Glutamatergic neuron (in vitro differentiated cells): ENCODE measurements at regions not wholly inside any gene's neighbourhood (a gene's known extent, or its start where the extent isn't known, plus 50 kb on each side); places are given as distances from the start of the nearest gene placed in this dataset.

ENCODE experiments used
- DNase-seq: peaks from one replicate; pipeline ENCODE4 v3.0.0; 2022
- H3K27ac Mint-ChIP-seq: one replicate; pipeline ENCODE4 v1.8.0; 2020; ENCODE audit warnings: mild to moderate bottlenecking, mixed read lengths, inconsistent platforms; ENCODE audit not compliant: unreplicated experiment
- H3K27me3 Mint-ChIP-seq: one replicate; pipeline ENCODE4 v1.8.0; 2020; ENCODE audit warnings: mild to moderate bottlenecking, moderate library complexity, mixed read lengths, inconsistent platforms; ENCODE audit not compliant: unreplicated experiment
- H3K36me3 Mint-ChIP-seq: one replicate; pipeline ENCODE4 v1.8.0; 2020; ENCODE audit warnings: mild to moderate bottlenecking, mixed read lengths, inconsistent platforms; ENCODE audit not compliant: unreplicated experiment
- H3K4me1 Mint-ChIP-seq: one replicate; pipeline ENCODE4 v1.8.0; 2020; ENCODE audit warnings: mild to moderate bottlenecking, low read depth, mixed read lengths, inconsistent platforms; ENCODE audit not compliant: unreplicated experiment
- H3K4me3 Mint-ChIP-seq: one replicate; pipeline ENCODE4 v1.8.0; 2020; ENCODE audit warnings: mild to moderate bottlenecking, mixed read lengths, inconsistent platforms; ENCODE audit not compliant: unreplicated experiment
- H3K9me3 Mint-ChIP-seq: one replicate; pipeline ENCODE4 v1.8.0; 2020; ENCODE audit warnings: mild to moderate bottlenecking, moderate library complexity, mixed read lengths, inconsistent platforms; ENCODE audit not compliant: unreplicated experiment
- TF ChIP-seq, protein P1 (sequence below): fragments of 200-600 bp; sonication (generic); IDR thresholded peaks from one replicate; pipeline ENCODE4 v1.5.0; 2021; ENCODE audit not compliant: partially characterized antibody, unreplicated experiment

DNA sequence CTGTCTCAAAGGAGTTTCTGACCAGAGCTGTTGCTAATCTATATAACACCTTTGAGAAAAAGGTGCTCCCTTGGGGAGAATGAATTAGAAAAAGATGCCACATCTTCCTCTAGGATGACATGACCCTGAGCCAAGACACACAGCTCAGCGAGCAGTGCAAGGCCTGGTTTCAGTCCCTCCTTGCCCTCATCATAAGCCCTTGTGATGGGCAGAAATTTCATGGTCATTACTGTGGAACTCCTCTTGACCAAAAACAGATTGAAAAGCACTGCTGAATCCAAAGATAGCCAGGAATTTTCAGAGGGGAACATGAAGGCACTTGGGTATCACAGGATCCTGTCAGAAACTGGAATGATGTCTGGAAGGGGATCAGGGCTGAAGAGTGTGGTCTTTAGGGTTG is 74.1 kb upstream of the IRX6 start:
- Mint-ChIP-seq H3K4me3 (no peak overlapping the region), H3K27me3 (no peaks in the 10 kb centered on the region), H3K4me1 (no peaks in the 10 kb centered on the region), H3K9me3 (no peaks in the 10 kb centered on the region), H3K27ac (no peak overlapping the region), H3K36me3 (no peaks in the 10 kb centered on the region)
- no peak for DNase-seq
- TF ChIP-seq, protein P1, sequence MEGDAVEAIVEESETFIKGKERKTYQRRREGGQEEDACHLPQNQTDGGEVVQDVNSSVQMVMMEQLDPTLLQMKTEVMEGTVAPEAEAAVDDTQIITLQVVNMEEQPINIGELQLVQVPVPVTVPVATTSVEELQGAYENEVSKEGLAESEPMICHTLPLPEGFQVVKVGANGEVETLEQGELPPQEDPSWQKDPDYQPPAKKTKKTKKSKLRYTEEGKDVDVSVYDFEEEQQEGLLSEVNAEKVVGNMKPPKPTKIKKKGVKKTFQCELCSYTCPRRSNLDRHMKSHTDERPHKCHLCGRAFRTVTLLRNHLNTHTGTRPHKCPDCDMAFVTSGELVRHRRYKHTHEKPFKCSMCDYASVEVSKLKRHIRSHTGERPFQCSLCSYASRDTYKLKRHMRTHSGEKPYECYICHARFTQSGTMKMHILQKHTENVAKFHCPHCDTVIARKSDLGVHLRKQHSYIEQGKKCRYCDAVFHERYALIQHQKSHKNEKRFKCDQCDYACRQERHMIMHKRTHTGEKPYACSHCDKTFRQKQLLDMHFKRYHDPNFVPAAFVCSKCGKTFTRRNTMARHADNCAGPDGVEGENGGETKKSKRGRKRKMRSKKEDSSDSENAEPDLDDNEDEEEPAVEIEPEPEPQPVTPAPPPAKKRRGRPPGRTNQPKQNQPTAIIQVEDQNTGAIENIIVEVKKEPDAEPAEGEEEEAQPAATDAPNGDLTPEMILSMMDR = no peak

GRCh38 chr16:55250701-55251100 is 73.3 kb upstream of the IRX6 start:
- TF ChIP-seq, protein P1 = no peak
- DNase-seq = no peak
- no peak overlapping the region for H3K4me3 Mint-ChIP-seq
- no peaks in the 10 kb centered on the region for H3K4me1 Mint-ChIP-seq
- H3K27ac Mint-ChIP-seq = no peak overlapping the region
- no peaks in the 10 kb centered on the region for H3K9me3 Mint-ChIP-seq
- H3K27me3 Mint-ChIP-seq = no peaks in the 10 kb centered on the region
- no peaks in the 10 kb centered on the region for H3K36me3 Mint-ChIP-seq

DNA sequence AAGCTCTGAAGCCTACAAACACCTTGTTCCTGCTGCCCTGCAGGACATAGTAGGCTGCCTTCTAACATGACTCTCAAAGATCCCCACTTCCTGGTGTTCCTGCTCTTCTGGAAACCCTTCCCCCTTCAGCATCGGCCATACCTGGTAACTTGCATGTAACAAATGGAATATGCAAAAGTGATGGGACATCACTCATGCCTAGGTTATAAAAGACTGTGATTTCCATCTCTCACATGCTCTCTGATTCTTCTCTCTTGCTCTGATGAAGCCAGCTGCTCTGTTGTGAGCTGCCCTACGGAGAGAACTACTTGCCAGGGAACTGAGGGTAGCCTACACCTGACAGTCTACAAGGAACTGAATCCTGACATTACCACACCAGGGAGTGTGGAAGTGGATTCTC is 72.9 kb upstream of the IRX6 start:
- no peaks in the 10 kb centered on the region for H3K36me3 Mint-ChIP-seq
- no peaks in the 10 kb centered on the region for H3K27me3 Mint-ChIP-seq
- no peak for DNase-seq
- no peak overlapping the region for H3K4me3 Mint-ChIP-seq
- no peaks in the 10 kb centered on the region for H3K4me1 Mint-ChIP-seq
- H3K27ac Mint-ChIP-seq = no peak overlapping the region
- TF ChIP-seq, protein P1 = no peak
- H3K9me3 Mint-ChIP-seq = no peaks in the 10 kb centered on the region

- no peaks in the 10 kb centered on the region for H3K27me3 Mint-ChIP-seq
- H3K36me3 Mint-ChIP-seq = no peaks in the 10 kb centered on the region
- H3K4me3 Mint-ChIP-seq = no peak overlapping the region
- H3K4me1 Mint-ChIP-seq = no peaks in the 10 kb centered on the region
- no peak for DNase-seq
- peaks cover 4% of the 10 kb centered on the region for H3K9me3 Mint-ChIP-seq
- TF ChIP-seq, protein P1 = no peak
- no peak overlapping the region for H3K27ac Mint-ChIP-seq
These were observed 71.4 kb upstream of the IRX6 start for GRCh38 chr16:55252577-55252976.

- Mint-ChIP-seq H3K27me3 (no peaks in the 10 kb centered on the region), H3K4me3 (no peak overlapping the region), H3K27ac (no peak overlapping the region), H3K9me3 (peaks cover 4% of the 10 kb centered on the region), H3K36me3 (no peaks in the 10 kb centered on the region), H3K4me1 (no peaks in the 10 kb centered on the region)
- DNase-seq = no peak
- TF ChIP-seq, protein P1 = no peak
These were observed 70.0 kb upstream of the IRX6 start for GRCh38 chr16:55253987-55254386.
